Hypothalamus (tissue), 51 donors: ENCODE measurements at regions not wholly inside any gene's neighbourhood (a gene's known extent, or its start where the extent isn't known, plus 50 kb on each side); places are given as distances from the start of the nearest gene placed in this dataset.
"Not testable (repeated sequence)": the region's sequence is repeated elsewhere in the genome, so short reads cannot be mapped to it uniquely, and the experiment has no call there.

Source experiments
- DNase-seq, 51 donors: peaks; one replicate each; lab custom pipeline; 2025; lab: John Stamatoyannopoulos, UW

DNA sequence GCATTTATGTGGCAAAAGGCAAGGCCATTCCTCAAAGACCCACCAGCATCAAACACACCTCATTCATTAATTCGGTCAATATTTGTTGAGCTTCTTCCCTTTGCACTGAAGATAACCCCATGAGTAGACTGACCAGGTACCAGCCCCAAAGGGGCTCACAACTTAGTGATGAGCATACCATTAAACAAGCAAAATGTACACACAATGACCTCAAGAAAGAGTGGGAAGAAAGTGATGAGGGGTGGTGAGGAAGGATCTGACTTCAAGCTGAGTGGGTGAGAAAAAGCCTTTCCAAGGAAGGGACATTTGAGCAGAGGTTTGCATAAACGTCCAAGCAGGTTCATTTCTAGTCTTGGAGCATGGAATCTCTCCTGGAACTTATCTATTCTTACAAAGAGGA lies 562.5 kb downstream of the TOX3 start:
- no peak for DNase-seq

DNA sequence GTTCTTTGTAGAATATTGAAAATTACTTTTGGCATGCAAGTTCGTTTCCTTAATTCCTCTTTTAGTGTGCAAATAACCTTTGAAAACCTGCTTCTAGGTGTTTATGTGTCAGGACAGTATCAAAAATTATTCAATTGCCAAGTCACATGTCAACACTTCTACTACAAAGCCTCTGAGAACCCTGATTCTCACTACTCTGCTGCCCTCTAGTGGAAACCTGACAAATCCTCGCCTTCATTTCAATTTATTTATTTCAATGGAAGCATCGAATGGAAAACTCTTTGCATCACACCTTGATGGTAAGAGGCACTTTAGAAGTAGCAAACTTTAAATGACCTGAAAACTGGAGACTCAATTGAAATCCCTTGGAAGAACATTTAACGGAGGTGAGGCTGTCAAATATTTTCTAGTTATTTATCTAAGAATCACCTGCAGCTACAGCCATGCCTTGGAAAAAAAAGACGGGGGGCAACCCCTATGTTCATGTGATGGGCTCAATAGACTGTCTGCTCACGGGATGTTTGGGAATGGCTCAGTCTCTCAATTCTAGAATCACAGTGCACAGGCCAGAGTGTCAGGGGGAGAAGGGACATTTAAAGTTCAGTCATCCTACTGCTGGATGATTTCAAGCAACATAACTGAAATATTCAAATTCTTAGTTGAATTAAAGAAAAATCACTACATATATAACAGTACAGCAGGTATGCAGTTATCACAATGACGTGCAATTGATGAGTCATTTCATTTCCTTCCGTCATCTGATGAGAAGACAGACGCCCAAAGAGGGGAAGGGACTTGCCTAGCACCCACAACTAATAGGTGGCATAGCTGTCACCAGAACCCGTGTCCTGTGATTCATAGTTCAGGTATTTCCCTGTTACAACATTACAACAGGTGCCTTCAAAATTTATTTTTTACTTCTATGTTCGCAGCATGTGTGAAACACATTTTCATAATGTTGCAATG lies 563.9 kb downstream of the TOX3 start:
- peak in 23 of 51 donors; percentile 3 to 80 (median 19) for DNase-seq

DNA sequence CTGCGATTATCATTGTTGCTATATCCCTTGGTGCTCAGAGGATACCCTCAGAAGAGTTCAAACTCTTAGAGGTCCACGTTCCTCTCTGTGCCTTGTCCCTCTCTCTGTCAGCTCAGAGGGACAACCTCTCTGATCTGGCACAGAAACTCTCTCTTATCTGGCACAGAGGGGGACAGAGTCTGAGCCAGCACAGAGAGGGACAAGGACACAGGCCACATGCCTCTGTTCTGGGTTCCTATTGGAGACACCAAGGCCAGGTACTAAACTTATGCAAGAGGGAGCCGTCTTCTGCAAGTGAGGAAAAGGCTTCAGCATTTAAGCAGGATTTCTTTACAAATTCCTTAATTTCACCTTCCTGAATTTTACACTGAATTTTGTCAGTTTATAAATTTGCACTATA lies 565.2 kb downstream of the TOX3 start:
- DNase-seq = no peak

DNA sequence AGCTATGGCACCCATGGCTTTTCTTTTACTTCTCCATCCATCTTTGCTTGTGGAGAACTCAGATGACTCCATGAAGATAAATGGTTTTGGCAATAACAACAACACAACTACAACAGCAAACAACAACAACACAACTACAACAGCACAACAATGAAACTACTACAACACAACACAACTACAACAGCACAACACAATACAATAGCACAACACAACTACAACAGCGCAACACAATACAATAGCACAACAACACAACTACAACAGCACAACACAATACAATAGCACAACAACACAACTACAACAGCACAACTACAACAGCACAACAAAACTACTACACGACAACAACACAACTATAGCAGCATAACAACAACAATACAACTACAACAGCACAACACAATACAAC lies 569.4 kb downstream of the TOX3 start:
- not testable (repeated sequence) for DNase-seq

DNA sequence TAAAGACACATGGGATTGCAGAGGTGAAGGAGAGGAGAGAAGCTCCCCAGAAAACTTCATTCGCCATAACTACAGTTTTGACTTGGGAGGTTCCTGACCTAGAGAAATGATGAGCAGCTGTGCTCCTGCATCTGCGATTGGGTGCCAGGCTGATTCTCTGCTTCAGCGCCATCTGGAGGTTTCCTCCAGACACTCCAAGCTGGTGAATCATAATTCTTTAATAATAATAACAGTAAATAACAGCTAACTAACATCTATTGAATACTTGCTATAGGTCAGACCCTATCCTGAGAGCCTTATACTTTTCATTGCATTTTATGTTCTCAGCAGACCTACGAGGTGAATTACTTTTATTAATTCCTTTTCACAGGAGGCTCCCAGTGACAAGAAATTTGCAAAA lies 575.8 kb downstream of the TOX3 start:
- DNase-seq = peak in 5 of 51 donors; percentile 2 to 18 (median 10)

DNA sequence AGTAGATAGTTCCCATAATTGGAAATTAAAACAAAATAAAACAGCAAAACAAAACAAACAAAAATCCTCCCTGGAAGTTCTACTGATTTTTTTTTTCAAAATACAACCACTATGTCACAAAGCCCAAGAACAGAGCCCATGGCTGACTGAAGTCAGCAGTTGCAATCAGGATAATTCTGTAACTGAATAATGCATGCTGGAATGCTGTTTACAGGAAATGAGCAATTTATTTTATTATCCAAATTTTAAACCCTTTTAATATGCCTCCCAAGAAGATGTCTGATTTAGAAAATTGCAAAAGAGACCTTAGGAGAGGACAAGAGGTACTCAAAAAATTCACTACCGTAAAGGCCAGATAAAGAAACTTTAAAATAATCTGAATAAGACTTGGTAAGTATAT lies 578.2 kb downstream of the TOX3 start:
- no peak for DNase-seq

DNA sequence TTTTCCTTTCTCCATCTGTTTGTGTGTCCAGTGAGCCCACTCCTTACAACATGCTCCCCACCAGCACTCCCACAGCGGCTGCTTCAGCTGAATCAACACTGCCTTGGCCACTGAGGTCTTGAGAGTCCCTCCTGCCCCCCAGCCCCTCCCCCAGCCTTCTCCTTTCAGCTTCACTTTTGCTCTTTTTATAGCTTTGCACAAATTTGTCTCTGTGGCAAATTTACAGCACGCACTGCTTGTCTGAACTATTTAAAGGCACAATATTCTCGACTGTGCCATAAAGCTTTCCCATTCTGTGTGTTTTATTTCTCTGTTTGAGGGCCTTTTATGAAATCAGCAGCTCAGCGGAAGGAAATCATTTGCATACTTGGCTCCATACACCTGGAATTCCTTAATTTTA lies 579.3 kb downstream of the TOX3 start:
- no peak for DNase-seq

DNA sequence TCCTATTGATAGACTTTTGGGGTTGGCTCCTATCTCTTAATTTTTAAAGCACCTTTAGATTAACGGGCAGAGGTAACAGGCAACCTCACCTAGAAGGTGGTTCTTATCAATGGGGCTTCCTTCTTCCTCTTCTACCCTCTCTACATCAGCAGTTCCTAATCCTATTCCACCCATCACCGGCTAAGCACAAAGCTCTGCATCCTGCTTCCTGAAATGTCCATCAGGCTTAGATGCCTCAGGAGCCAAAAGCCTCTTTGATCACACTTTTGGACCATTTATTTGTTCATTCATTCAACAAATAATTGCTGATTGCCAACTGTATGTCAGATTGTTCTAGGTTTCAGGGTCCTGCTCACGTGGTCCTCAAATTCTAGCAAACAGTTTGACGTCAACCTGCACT lies 586.0 kb downstream of the TOX3 start:
- no peak for DNase-seq

DNA sequence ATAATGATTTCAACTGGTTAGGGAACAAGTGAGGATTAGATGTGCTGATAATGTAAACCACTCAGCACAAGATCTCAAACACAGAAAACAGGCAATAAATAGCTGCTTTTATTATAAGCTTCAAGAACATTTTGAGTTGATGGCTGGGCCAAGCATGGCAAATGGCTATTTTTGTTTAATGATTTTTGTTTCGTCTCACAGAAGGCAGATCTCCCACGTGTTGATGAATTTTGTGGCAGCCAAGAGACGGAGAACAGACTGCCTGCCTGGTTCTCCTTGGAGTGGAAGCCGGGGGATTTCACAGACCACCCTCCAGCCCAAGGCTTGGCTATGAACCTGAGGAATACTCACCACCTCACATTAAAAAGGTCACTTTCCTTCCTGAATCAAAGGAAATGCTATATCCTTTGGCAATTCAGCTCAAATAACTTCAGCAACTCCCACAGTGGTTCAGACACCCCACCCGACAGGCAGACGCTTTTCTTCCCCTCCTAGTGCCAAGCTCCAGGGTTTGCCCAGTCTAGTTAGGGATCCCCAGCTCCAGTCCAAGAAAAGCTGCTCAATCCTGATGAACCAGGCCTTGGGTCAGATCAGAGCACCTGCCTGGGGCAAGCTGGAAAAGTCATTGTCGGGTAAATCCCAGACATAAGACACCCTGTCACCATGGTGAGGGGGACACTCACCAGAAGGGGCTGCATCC lies 593.5 kb downstream of the TOX3 start:
- no peak for DNase-seq

DNA sequence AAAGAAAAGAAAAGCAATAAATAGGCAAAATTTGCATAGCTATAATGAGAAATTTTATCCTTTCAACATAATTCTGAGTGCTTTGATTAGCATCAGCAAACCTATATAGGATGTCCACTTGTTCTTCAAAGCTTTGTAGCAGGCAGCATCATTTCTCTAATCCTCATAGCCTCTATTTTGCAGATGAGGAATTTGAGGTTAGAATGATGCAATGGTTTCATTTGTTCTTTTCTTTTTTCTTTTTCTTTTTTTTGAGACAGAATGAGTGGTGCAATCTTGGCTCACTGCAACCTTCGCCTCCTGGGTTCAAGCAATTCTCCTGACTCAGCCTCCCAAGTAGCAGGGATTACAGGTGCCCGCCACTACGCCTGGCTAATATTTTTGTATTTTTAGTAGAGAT lies 594.4 kb downstream of the TOX3 start:
- no peak for DNase-seq

DNA sequence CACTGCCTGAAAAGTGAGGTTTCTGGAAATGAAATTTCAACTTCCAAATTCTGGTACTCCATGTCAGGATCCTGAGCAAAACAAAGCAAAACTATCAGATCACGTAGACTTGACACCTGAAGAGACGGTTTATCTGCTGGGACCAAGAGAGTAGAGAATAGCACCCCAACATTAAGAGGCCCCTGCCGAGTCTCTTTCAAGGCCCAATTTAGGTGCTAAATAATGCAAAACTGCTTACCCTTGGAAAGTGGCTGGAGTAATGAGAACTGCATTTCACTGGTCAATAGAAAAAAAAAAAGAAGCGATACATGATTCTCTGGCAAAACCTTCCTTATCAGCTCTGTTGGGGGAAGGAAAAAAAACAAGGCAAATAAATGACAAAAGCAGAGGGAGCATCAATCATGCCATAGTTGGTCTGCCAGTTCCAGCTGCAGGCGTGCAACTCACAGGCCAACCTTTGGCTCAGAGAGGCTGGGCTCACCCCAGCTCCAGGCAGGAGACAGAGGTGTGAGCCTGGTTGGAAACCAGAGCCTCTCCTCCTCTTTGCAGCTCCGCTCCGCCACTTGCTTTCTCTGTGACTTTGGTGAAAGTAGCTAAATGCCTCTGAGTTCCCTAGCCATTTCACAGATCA lies 595.2 kb downstream of the TOX3 start:
- DNase-seq = no peak

DNA sequence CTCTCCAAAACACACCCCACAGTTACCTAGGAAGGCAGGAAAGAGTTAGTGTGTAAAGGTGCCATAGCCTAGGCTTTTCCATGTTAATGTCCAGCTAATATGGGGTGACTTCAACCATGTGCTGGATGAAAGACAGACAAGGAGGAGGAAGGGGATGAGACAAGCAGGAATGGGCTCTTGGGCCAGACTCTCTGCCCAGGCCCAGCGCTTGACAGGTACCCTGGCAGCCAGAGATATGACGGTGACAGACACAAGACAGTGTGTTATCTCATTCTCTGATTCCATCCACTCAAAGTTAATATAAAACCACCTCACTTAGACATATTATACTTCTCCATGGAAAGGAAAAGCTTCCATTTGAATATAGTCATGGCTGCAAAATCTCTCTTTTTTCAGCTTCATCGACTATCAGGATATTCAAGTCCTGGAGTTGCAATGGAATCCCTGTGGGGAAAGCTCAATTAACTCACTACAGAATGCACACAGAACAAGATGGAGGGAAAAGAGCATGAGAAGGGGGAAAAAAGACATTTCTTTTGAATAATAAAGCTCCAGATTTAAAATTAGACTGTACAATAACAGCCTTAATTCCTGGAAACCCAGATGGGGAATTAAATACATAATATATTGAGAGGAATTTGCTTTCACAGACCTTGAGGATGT lies 596.7 kb downstream of the TOX3 start:
- no peak for DNase-seq

DNA sequence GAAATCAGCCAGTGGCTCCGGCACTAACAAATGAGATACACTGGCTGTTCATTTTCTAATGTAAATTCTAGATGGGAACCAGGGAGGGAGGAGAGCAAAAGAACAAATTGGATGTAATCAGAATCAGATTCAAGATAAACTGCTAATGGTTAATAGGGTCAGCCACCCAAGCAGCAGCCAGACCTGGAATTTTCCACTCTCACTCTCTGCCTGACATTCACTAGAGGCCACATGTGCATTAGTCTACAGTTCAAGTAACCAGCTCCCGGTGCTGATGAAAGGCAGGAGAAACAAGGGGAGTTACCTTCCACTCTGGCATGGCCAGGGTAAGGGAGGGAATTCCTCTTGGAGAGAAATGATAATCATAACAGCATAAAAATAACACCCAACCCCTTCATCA lies 597.7 kb downstream of the TOX3 start:
- DNase-seq = no peak

DNA sequence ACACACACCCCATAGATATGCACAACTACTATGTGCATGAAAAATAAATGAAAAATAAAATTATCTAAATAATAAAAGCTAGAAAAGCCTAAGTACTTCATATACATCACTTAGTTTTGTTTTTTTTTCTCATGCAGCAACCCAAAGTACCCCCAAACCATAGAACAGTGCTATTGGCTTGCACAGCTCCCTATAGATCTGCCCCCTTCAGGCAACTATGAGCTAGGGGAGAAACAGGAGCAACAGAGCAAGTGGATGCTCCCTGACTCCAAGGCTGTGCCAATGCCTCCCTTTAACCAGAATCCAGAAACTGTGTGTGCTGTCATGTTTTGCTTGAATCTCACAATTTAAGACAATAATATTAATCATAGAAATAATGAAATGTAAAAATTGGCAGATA lies 605.5 kb downstream of the TOX3 start:
- no peak for DNase-seq

DNA sequence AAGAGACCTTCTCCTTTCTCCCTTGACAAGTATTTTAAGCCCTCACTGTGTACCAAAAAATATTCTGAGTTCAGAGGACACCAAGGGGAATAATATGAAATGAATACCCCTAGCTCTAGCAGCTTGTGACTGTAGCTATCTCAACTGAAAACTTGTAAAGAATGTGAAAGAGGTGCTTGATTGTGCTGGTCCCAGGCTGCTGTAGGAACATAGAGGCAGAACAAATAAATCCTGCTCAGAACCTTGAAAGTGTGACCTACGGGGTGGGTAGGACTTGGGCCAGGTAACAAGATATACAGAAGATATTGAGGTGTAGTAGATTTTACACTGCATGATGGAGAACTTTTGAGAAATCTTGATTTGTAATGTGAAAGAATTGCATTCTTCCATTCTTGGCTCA lies 606.8 kb downstream of the TOX3 start:
- DNase-seq = no peak

DNA sequence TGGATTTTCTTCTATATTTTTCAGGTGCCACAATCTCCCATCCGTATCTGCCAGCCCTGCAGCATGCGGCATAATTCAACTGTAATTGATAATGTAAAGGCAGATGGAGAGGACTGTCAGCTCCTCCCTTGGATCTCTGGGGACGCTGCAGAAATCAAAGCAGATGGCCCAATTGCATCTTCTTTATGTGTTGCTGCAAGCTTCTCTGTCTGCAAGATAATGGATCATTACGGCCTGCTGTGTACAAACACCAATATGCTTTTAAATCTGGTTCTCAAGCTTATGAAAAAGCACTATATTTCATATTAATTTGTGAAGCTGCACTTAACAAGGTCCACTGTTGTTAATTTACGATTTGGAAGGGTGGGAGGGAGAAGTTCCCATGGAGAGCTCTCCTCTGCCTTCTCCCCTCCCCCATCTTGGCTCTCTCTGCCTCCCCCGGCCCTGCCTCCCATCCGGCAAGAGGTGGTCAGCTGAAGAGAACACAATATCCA lies 607.5 kb downstream of the TOX3 start:
- no peak for DNase-seq

DNA sequence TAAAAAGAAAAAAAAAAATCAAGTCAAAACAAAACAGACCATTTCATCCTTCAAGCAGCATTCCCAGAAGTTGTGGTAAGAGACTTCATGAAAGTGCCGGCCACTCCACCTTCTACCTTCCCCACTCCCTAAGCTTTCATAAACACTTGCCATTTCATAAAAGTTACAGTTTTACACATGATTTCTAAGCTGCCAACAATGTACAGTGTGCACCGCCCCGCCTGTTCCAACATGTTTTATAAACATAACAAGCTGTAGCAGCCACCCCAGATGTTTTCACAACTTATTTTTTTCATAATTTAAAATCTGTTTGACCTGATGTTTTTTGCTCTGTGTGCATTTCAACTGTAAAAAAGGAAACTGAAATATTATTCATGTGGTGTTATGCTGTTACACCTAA lies 608.1 kb downstream of the TOX3 start:
- no peak for DNase-seq

DNA sequence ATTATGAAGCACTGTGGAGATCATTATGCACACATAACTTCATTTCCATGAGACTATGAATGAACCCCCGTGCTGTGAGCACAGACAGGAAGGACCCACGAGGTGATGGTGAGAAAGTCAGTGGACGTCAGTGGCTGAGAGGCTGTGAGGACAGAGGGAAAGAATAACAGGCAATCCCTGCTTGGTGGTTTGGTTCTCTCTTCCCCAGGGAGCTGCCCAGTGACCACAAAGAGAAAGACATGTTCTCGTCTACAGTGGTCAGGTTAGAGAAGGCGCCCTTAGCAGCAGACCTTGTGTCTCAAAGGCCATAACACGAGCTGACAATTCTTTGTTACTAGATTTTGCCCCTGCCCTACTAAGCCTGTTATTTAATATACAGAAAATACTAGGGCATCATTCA lies 609.2 kb downstream of the TOX3 start:
- DNase-seq = no peak

DNA sequence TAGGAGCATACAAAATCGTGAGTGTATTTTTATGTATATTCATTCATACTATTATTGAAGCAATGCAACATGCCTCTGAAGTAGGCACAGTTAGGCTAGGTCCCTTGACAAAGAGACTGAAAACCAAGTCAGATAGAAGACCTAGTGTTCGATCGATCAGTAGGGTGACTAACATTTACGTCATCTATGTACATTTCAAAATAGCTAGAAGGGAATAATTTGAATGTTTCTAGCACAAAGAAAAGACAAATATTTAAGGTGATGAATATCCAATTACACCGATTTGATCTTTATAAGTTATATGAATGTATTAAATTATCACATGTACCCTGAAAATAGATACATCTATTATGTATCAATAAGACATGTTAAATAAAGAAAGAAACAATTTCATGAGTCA lies 610.1 kb downstream of the TOX3 start:
- no peak for DNase-seq

DNA sequence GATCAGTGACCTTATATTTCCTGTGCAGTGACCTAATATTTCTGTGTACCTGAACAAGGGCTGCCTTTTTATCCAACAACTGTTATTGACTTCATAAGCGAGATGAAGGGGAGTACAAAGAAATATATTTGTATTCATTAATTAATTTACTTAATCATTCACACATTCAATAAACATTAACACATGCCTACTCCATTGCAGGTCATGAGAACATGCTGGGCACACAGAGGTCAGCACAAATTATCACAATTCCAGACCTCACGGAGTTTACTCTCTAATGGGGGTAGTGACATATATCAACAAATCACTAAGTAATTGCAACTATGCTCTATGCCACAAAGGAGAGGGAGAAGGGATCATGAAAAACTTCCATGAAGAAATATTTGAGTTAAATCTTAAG lies 614.6 kb downstream of the TOX3 start:
- DNase-seq = no peak

DNA sequence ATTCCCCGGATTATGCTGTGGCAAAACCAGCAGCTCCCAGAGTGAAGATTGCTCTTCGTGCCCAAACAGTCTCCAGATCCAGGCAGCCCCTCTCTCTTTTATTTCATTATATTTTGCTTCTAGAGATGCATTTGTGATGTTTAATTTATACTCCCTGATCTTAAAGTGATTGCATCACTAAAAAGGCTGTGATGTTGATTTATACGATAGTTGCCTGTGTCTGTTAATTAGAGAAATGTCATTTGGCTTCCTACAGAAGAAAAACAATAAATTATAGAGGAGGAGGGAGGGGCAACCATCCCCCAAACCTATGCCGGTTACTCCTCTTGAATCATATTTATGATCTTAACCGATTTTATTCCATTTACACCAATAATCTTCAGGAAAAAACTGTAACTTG lies 615.3 kb downstream of the TOX3 start:
- no peak for DNase-seq
